ENCODE measurements at regions not wholly inside any gene's neighbourhood (a gene's known extent, or its start where the extent isn't known, plus 50 kb on each side); places are given as distances from the start of the nearest gene placed in this dataset.

DNA sequence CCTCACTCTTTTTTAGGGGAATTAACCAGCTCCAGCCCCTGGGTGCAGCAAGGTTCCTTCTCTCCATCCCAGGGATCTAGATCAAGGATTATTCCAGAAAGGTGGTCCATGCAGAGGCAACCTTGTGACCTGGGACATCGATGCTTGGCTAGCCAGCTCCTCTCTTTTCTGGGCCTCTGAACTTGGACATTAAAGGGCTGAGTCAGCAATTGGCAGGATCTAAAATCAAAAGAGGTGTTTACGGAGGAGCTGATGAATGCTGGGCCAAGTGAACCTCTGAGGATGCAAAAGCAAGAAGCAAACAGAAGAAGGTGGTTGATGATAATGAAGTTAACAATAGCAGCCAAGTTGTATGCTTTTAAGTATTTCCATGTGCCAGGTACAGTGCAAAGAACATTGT, 207.0 kb downstream of the MAF start:
- TF ChIP-seq, protein P1, sequence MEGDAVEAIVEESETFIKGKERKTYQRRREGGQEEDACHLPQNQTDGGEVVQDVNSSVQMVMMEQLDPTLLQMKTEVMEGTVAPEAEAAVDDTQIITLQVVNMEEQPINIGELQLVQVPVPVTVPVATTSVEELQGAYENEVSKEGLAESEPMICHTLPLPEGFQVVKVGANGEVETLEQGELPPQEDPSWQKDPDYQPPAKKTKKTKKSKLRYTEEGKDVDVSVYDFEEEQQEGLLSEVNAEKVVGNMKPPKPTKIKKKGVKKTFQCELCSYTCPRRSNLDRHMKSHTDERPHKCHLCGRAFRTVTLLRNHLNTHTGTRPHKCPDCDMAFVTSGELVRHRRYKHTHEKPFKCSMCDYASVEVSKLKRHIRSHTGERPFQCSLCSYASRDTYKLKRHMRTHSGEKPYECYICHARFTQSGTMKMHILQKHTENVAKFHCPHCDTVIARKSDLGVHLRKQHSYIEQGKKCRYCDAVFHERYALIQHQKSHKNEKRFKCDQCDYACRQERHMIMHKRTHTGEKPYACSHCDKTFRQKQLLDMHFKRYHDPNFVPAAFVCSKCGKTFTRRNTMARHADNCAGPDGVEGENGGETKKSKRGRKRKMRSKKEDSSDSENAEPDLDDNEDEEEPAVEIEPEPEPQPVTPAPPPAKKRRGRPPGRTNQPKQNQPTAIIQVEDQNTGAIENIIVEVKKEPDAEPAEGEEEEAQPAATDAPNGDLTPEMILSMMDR (IDR thresholded peaks at IDR 0.05; ENCODE audit: poor library complexity): no peak
- no peak for TF ChIP-seq EZH2 (IDR thresholded peaks at IDR 0.05; ENCODE audit: borderline replicate concordance)
